Amniotic epithelial cell (primary cell): ENCODE measurements at regions not wholly inside any gene's neighbourhood (a gene's known extent, or its start where the extent isn't known, plus 50 kb on each side); places are given as distances from the start of the nearest gene placed in this dataset.
"Not testable (repeated sequence)": the region's sequence is repeated elsewhere in the genome, so short reads cannot be mapped to it uniquely, and the experiment has no call there.

Experiments
- DNase-seq: peaks from one replicate; pipeline ENCODE4 v3.0.0-alpha.2; 2010; ENCODE audit warnings: low read depth

DNA sequence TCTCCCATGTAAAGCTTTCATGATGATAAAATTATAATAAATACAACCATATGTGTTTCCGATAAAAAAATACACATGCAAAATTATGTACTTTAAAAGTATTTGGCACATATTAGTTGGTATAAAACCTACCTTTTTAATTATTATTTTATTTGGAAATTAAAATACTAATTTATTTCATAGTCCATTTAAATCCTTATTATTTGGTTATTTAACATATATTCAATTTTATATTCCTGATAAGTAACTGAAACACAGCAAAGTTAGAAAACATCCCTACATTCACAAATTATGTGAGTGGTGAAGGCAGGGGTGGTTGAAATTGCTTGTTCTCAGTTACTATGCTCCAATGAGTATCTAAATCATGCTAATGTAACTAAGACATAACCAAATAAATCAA is 920.5 kb downstream of the SLITRK1 start:
- DNase-seq: no peak

DNA sequence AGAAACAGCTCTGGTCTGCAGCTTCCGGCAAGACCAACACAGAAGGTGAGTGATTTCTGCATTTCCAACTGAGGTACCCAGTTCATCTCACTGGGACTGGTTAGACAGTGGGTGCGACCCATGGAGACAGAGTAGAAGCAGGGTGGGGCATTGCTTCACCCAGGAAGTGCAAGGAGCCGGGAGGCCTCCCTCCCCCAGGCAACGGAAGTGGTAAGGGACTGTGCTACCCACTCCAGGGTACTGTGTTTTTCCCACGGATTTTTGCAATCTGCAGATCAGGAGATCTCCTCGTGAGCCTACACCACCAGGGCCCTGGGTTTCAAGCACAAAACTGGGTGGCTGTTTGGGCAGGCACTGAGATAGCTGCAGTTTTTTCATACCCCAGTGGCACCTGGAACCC is 929.9 kb downstream of the SLITRK1 start:
- DNase-seq: not testable (repeated sequence)

DNA sequence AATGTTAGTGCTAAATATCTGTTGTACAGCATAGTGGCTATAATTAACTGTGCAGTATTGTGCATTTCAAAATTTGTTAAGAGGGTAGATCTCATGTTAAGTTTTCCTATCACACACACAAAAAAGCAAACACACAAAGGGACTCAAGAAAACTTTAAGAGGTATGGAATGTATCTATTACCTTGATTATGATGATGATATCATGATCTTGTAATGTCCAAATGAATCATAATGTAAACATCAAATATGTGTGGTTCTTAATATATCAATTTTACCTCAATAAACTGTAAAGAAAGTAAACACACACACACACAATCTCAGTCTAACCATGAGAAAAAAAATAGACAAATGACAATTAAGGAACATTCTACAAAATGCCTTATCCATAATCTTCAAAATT is 934.6 kb downstream of the SLITRK1 start:
- DNase-seq: no peak

DNA sequence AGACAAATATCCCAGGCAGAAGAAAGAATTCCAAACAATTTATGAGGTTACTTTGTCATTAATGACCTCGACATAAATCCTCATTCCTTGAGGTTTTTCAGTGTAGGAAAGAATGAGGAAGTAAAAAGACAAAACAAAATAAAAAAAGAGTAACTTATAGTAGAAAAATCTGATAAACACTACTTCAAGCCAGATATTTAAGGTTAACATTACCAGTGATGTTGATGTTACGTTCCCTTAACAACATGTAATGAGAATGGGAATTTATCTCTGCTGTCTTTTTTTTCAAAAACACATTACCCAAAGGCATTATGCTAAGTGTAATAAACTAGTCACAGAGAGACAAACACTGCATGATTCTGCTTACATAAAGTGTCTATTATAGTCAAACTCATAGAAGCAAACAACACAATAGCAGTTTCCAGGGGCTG is 935.1 kb downstream of the SLITRK1 start:
- DNase-seq: peak; percentile 14

DNA sequence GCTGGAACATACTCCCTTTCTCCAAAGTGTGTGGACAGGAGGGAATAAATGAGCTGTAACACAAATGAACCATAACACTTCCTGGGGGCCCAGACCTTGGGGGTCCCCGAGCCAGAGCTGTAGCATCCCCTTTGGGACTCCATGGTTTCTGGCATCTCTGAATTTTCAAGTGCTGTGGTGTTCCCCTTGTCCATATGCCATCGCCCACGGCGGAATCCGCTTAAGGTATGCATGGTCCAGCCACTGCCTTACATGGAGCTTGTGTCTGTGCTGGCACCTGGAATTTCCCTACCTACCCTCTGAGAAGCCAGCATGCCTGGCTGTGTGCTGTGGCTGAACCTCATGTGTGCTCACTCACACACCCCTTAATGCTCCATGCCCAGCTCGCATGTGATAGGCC is 943.6 kb downstream of the SLITRK1 start:
- DNase-seq: no peak

DNA sequence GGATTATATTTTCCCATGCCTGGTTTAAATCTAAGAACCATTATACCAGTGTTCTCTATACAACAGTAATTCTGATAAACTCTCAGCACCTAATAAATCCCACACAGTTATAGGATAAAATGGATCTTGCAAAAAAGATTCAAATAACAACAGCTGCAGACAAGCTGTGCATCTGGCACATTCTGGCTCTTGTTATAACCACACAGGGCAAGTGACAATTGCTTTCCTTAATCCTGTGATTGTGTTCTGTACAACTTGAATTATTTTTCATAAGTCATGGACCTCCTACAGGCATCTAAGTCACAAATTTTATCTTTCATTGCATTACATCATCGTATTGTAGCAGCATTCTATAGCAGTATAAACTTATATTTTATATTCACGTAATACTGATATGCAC is 948.3 kb downstream of the SLITRK1 start:
- no peak for DNase-seq

DNA sequence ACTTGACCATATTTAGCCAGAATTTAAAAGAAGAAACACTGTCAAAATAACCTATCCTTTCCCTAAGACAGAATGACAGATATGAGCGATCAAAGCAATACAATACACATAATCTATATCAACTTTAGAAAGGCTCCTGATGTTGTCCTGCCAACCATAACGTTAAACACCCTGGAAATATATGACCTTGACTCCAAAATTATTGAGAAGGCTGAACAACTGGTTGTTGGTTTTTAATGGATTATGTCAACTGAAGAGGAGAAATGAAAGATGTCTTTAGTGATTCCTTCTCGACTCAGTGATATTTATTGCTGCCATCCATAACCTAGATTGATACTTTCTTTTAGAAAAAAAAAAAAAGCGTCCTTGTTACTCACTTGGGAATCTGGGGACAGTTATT is 957.2 kb downstream of the SLITRK1 start:
- DNase-seq: no peak

DNA sequence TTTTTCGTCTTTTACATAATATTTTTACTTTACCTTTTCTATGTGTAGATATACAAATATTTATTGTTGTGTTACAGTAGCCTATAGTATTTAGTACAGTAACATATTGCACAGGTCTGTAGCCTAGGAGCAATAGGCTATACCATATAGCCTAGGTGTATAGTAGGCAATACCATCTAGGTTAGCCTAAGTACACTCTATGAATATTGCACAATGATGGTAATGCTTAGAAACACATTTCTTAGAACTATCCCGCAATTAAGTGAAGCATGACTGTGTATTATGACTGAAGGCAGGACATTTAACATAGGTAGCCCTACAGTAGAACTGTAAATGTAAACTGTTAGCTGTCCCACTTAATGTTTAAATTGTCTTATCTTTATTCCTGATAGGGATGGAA is 964.3 kb downstream of the SLITRK1 start:
- no peak for DNase-seq

DNA sequence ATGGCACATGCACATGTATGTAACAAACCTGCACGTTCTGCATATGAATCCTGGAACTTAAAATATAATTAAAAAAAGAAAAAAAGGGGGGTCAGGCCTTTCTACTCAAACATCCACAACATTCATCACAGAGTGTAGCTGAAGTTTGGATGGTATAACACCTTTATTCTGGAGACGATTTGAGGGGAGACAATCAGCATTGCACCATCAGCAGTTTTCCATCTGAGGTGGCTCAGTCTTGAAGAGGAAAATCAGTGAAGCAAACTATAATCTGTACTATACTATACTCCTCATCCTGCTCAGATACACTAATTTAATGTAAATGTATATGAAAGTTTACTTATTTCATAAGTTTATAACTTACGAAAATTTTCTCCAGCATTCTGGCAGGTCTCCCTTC is 969.7 kb downstream of the SLITRK1 start:
- DNase-seq: no peak

DNA sequence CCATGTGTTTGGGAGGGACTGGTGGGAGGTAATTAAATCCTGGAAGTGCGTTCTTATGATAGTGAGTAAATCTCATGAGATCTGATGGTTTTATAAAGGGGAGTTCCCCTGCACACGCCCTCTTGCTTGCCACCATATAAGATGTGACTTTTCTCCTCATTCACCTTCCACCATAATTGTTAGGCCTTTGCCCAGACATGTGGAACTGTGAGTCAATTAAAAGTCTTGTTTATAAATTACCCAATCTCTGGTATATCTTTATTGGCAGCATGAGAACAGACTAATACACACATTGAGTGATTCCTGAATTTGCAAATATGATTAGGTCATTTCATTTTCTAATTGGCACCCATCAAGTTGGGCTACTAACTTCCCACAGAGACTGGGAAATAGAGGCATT is 977.2 kb downstream of the SLITRK1 start:
- DNase-seq: no peak

DNA sequence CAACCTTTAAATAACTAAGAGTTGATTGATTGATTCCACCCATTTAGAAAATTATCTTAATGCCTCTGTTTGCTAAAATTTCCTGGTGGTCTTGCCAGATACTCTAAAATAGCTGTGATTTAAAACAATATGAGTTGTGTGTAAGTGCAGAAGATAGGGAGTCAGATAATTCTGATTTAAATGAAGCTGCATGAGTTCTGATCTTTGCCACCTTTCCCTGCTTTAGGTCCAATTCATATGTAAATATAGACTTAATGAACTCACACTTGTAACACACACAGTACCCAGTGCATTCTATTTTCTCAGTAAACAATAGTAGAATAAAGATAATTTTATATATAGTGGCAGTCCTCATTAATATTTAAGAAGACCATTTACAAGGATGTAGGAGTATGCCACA is 981.8 kb downstream of the SLITRK1 start:
- no peak for DNase-seq

DNA sequence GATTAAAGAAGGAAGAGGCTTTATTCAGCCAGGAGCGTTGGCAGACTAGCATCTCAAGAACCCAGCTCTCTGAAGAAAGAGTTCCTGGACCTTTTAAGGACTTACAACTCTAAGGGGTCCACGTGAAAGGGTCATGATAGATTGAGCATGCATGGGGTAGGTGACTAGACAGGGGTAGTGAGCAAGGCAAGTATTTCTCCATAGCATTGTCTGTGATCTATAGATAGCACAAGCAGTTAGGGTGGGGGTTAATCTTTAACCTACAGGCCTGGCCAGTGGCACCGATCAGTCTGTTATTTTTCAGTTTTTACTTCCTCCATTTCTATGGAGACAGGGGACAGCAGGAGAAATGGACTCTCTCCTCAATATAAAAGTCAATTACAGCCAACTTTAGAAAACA is 983.7 kb downstream of the SLITRK1 start:
- DNase-seq: no peak

DNA sequence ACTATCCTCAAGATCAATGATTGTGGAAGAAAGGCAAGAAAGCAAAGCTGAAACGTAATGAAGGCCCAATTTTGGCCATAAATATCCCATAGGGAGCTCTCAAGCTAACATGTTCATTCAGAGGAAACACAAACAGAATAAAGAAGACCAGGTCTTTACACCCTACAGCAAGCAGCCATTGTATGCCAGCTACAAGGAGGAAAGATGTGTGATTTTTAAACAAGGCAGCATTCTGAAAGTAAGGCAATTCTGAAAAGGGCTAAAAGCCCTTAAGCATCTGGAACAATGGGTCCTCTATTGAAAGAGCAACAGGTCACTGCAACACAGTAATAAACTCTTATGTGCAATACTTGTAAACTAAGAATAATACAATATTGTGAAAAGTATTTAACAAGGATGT is 1002.4 kb downstream of the SLITRK1 start:
- DNase-seq: no peak

DNA sequence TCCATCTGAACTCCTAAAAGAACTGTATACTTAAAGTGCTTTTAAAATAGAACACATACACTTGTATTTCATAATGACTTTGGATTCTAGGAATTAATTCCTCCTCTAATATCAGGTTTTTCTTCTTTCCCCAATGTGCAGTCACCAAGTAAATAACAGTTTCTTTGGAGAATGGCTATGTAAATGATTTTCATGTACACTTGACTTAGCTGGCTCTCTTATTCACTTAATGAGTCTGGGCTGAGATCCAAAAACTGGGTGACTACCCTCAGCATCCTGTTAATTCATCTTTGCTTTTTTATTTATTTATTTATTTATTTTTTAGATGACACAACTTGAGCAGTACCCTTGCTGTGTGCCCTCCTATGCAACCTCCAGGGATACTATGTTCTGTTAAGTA is 1003.7 kb downstream of the SLITRK1 start:
- no peak for DNase-seq

DNA sequence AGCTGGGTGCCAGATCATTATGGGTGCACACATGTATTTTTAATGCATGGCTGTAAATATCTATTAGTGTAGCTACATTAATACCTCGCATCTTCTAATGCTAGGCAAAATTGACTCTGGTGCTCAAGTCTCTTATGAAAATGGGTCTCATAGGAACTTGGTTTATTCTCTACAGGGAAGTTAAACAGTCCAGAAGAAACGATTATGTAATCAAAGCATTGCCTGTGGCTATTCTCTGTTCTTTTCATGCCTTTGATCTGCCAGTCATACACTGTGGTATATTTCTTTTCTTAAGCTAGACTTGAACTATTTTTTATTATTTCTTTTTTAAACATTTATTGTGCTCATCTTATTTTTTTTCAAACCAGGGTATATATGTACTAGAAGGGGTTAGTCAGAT is 1015.0 kb downstream of the SLITRK1 start:
- DNase-seq: no peak

DNA sequence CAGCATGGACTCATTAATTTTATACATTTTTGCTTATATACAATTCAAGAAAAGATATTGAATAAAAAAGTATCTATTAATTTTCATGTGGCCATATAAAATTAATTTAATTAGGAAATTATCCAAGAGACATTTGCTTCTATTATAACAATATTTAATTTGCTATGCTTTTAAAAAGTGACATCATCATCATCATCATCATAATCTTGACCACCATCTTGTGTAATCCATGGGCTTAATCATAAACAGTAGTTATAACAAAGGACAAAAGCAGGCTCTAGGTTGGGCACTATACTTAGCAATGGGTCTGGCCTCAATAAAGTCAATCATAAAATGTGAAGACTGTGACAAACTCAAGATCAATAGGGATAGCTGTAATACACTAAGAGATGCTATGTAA is 1031.6 kb downstream of the SLITRK1 start:
- no peak for DNase-seq

DNA sequence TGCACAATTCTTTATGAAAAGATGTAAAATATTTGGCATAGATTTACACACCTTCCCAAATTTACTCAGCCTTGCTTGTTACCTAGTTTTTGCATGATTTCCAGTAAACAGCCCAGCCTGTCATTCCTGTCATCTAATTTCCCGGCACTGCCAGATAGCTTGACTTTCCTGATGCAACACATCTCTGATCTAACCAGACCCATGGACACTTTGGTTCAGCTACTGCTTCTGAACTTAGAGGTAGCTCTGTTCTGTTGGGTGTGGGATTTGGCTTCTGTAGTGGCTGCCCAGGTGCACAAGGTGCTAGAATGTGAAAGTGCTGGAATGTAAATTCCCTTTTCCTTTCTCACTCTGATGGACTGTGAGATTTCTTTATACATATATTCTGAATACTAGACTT is 1033.5 kb downstream of the SLITRK1 start:
- no peak for DNase-seq

DNA sequence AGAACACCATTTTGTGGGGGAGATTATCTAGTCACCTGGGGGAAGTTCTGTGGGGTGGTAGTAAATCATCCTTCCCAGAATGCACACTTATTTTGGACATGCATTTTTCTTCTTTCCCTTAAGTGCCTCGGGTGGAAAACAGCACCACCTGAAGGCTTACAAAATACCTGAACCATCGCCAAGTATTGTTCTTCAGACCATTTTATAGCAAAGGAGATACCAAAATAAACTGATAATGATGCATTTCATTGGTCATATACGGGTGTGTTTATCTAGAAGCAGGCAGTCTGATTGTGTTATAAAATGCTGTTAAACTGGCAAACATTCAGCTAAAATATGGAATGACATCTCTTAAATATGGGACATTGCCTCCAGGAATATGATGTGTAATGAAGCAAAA is 1034.7 kb downstream of the SLITRK1 start:
- DNase-seq: no peak

DNA sequence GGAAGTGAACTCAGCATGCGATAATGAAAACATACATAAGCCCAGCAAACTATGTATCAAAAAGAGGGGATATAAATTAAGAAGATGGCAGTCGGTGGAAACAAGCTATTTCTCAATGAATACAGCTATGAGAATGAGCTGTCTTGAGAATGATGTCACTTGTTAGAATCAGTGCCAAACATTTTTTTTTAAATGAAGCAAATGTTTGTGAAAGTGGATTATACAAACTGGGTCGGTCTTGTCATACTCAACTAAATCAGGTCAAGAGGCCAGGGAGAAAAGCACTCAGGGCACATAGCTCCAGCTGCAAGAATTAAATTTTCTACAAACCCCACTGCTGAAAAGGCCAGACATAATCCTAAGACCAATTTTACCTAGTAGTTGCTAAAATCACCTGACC is 1048.4 kb downstream of the SLITRK1 start:
- DNase-seq: peak; percentile 44

DNA sequence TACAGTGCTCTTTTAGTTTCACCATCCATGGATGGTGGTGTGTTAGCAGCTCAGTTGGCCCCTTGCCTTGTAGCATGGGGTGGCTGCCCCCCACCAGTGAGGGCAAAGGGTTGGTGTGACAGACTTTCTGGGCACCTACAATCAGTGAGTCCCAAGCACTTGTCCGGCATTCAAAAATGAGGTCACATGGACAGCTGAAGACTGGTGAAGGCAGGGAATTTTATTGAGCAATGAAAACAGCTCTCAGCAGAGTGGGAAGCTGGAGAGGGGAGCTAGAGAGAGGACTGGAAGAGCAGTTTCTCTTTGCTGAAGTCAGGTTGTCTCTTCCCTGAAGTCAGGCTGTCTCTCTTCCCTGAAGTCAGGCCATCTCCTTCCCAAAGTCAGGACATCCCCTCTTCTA is 1053.2 kb downstream of the SLITRK1 start:
- DNase-seq: no peak

DNA sequence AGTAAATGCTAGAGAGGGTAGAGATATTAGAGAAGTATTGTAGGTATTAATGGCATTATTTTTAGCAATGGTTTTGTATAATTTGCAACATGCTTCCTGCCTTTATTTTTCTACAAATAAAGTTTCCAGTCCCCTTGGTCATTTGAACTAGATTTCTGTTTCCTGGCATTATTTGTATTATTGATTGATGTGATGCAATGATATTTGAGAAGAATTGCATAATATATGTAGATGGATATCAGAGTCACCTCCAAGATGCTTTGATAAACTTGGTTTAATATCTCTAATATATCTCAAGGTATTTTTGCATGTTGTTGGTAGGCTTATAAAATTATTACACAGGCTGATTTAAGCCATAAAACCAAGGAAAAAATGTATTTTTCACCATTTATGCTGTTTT is 1054.5 kb downstream of the SLITRK1 start:
- DNase-seq: no peak

DNA sequence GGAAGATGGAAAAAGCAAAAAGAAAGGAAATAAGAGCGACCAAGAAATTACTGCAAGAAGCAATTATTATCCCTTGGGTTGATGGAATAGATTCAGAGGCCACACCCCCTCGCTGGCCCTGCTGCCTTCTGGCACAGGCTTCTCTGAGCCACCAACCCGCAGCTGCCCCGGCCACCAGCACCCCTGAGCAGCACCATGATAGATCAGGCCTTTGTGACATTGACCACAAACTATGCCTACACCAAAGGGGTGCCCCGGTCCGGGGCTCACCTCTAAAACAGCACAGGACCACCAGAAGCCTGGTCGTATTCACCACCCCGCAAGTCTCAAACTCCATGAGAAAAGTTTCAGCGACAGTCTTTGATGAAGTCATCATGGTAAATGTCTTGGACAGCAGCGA is 1059.3 kb downstream of the SLITRK1 start:
- DNase-seq: no peak

DNA sequence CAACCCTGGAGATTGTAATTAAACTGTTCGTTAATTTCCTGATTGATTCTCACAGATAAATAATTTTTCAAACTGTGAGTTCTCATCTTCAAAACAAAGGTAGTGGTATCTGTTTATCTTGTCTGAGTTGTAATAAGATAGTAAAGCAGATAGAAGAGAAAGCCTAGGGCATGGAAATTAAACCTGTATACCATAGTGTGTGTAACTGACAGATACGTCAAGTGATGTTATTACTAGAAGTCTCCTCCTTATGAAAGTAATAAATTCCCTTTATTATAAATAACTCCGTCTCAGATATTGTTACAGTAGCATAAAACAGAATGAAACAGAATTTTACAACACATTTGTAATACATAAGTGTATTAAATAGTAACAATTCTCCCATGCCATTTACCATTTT is 1065.1 kb downstream of the SLITRK1 start:
- no peak for DNase-seq

DNA sequence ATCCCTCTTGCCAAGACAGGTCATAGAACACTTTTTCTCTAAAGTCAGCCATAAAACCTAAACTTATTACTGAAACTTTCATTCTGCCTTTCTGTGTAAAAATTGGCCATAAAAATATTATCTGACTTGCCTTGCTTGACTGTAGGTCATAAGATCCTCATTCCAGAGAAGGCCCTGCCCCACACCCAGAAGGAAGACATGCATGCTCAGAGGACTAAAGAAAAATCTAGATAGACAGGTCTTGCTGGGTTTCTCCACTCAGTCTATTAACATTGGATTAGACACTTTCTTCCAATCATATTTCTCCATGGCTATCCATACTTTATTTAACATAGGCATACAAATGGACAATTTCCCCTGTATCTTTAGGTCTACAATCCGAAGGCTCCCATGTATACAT is 1066.5 kb downstream of the SLITRK1 start:
- no peak for DNase-seq

DNA sequence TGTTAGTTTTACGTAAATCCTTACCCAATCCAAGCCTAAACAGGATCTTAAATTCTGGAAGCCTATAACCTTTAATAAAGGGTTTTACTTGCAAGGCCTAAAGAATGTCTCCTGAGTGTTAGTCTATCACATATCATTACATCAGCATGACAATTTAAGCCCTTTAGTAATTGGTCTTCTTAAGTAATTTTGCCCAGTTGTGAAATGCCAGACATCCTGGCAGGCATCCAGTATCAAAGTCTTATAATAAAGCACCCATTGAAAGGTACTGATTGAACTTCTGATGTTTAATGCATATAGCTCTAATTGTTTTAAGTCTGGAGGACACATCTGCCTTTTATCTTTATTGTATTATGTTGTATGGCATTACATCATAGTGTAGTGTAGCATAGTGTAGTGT is 1078.9 kb downstream of the SLITRK1 start:
- DNase-seq: no peak
